GM18858 (cell line): ENCODE measurements at regions not wholly inside any gene's neighbourhood (a gene's known extent, or its start where the extent isn't known, plus 50 kb on each side); places are given as distances from the start of the nearest gene placed in this dataset.
"Not testable (repeated sequence)": the region's sequence is repeated elsewhere in the genome, so short reads cannot be mapped to it uniquely, and the experiment has no call there.

Source experiments
- ATAC-seq: cut with Tn5 transposase; IDR thresholded peaks from one replicate; pipeline ENCODE4 v1.9.1; 2021; ENCODE audit not compliant: unreplicated experiment

DNA sequence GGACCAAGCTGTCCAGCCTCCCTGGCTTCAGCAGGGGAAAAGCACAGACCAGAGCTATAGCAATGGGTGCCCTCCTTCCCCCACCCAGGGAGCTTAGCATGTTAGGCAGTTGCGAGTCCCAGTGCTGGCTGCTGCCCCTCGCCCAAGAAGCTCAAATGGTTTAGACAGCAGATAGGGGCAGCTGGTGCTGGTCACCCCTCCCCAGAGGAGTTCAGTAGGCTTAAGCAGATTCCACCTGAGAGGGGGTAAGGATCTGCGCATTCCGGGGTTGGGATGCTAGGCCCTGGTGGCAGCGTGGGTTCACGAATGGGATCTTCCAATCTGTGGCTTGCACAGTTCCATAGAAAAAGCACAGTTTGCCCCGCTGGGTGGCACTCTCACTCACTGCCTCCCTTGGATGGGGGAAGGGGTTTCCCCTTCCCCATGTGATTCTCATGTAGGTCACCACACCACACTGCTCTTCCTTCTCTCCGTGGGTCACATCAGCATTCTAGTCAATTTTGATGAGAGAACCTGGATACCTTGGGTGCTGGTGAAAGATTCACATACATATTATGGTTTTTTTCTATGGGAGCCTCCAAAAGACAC is 665.6 kb downstream of the C12orf50 start:
- ATAC-seq, result no peak

DNA sequence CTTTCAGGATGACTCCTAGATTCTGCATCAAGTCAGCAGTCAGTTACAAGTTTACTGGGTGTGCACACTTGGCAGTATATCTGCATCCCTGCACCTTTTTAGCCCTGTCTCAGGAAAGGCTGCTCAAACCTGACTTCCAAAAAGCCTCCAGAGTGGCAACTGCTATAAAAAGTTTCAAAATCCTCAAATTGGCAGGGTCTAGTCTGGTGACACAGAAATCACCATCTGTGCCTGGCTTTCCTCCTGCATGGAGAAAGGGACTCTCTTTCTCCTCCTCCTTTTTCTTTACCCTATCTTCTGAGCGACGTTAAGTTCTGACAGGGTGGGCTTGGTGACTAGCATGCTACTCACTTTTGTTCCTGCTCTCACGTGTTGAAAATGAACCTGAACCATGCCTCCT is 679.5 kb downstream of the C12orf50 start:
- ATAC-seq, result no peak

DNA sequence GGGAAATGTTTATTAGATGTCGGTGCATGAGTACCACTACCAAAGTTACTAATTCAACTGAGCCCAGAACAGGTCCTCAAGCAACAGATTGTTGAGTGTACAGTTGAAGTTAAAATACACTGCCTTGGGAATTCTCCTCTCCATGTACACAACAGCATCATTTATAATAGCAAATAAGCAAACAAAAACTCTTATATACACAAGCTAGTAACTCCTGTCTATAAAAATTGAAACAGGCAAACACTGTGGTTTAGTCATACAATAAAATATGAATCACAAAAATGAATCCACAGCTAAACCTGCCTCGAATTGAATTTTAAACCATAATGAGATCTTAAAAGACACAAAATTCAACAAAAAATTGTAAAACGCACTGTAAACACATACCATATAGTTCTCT is 681.1 kb downstream of the C12orf50 start:
- ATAC-seq, result no peak

DNA sequence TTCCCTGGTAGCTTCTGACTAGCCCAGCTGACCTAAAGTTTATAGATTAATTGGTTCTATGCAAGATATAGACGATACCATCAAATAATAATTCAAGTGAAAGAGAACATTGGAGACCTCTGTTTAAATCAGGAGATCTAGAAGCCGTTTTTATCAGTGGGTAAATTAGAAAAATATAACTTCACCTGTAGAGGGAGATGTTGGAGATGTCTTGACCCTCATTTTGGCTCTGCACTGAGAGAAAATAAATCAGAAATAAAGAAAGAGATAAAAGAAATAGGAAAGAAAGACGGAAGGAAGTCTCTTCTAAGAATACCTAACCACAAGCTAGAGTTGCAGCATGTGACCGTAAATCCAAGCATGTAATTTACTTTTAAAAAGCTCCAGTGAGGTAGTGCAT is 684.5 kb downstream of the C12orf50 start:
- no peak for ATAC-seq

DNA sequence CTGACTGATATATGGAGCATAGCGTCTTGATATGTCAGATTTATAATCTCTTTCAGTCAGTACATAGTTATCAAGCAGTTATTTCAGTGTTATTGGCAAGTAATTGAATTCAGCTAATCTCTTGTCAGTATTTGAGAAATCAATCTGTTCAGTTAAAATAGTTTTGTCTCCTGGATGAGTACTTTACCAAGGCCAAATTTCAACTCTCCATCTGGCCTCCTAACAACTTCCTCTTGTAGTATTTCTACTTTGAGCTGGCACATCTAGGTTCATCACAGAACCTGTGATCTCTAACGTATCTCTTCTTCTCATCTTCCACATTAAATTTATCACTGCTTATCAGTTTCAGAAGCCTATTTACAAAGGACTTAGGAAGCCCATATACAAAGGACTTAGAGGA is 690.5 kb downstream of the C12orf50 start:
- ATAC-seq, result no peak

DNA sequence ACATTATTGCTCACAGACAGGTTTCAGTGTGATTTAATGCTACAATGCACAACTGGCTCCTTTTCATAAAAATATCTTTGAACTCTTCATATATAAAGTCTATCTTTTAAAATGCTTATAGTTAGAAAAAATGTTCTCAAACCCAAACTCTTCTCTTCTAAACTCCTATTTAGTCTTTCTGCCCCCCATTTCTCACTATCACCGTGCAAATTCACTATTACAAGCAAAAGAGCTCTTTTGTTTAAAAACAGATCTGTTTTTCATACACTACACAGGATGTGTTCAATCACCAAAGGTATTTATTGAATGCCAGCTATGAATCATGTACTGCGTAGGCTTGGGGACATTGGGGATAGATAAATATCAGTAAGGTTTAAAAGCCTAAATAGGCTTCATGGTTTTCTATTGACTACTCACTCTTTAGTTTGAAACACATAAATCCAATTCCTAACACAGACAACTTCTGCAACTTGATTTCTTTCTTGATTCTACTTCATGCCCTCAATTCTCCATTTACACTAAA is 692.3 kb downstream of the C12orf50 start:
- no peak for ATAC-seq

DNA sequence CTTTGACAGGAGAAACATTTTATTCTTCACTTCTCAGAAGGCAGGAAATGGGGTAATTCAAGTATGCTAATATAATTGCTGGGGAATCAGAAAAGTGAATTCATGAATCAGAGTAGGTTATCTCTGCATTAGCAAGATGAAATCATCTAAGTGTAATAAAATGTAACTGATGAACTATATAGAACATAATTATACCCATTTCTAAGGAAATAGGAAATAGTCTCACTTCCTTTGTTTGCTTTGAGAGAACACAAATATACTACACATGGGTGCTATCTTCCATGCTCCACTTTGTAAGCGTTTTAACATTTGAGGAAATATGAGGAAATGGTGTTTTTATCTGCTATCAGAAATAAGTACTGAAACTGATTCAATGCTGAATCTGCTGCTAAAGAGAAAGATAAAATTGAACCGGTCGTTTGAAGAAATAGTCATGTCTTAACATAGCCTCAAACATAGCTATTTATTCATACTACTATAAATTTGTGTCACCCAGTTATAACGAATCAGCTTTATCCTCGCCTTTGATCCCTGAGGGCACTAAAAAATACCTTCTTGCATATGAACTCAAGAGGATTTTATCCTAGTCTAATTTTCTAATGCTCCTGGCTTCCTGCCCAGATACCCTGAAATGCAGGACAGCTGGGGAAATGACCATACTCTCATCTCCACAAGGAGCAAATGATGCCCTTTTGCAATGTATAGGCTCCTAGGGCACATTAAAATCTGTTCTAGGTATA is 696.0 kb downstream of the C12orf50 start:
- no peak for ATAC-seq

DNA sequence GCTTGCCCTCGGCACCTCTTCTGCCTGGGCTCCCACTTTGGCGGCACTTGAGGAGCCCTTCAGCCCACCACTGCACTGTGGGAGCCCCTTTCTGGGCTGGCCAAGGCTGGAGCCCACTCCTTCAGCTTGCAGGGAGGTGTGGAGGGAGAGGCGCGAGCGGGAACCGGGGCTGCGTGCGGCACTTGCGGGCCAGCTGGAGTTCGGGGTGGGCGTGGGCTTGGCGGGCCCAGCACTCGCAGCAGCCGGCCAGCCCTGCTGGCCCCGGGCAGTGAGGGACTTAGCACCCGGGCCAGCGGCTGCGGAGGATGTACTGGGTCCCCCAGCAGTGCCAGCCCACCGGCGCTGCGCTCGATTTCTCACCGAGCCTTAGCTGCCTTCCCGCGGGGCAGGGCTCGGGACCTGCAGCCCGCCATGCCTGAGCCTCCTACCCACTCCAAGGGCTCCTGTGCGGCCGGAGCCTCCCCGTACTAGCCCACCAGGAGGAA is 699.1 kb downstream of the C12orf50 start:
- ATAC-seq, result not testable (repeated sequence)

DNA sequence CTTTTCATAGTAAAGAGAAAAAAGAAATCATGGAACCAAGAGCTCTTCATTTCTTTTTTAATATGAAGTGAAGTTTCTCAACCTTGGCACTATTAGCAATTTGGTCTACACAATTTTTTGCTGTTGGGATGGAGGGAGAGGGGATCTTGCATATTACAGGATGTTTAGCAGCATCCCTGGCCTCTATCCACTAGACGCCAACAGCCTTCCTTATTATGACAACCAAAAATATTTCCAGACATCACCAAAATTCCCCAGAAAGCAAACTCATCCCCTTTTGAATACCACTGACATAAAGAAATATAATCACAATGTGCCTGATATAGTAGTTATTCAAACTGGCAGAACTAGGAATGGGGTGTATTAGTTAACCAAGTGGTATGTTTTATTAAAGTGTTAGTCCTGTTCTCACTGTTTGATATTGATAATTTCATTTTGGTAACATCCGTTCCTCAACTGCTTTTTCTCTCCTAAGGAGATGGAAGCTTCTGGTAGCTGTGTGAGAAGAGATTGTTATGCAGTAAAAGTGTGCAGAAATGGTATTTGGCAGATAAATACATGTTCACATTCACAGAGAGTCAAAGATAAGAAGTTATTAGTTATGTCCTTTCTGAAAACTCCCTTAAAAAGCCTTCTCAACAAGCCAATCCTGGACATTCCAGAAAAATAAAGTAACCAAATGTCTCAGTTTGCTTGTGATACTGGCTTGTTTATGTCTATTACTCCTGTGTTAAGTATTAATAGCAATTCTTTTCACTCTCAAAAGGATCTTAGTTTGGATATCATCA is 699.9 kb downstream of the C12orf50 start:
- no peak for ATAC-seq

DNA sequence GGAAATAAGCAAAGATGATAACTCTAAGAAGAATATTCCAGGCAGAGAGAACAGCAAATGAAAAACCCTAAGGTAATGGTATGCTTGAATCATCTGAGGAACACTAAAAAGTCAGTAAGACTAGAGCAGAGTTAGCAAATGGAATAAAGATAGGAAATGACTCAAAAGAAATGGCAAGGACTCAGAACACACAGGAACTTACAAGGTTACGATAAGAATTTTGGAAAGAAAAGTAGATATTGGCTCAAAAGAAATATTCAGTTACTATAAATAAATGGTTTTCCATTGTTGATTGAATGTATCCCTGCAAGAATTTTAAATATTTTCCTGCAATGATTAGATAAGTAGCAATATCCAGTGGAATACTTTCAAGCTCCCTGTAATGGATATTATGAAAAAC is 705.8 kb downstream of the C12orf50 start:
- no peak for ATAC-seq

DNA sequence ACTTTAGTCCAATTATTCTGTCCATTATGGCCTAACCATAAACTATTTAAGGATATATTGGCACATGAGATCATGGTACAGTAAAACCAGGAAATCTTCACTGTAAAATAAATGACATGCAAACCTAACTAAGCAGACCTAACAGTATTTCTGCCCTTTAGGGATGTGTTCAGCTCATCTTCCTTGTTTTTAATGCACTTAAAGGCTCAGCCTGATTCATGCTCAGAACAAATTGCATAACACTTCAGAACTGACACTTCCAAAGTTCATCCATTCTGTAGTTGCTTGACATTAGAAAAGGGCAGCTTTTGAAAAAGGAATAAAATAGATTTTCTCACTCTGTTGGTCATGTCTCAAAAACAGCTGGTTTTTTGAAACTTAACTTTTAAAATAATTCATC is 708.5 kb downstream of the C12orf50 start:
- no peak for ATAC-seq

DNA sequence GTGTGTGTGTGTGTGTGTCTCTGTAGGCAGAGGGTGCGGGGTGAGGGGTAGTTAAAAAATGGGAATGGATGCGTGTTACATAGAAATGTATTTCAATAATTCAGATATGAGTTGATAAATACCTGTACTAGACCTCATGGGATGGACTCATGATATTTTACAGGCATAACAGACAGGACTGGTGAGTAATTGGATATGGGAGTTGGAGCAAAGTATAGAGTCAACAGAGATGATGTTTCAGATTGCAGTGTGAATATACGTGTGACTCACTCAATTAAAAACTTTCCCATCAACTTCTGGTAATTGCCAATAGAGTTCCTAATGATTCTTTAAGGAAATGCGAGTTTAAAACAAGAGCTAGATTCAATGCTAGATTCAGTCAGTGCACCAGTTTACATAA is 711.9 kb downstream of the C12orf50 start:
- ATAC-seq, result no peak

DNA sequence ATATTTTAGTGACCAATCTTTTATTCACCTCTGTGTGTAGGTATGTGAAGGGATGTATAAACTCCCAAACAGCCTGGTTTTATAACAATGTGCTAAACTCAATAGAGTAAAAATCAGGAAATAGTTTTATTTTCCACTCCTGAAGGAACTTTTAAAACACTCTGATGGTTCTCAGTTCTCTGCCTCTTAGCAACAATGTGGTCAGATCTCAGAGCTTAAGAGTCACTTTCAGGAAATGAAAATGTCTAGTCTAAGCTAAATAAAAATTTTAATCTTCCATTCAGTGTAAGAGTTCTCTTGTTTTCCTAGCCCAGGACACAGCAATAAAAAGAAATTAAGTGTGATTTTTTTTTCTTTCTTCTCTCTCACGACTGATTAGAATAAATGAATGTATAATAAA is 718.0 kb downstream of the C12orf50 start:
- ATAC-seq, result peak; percentile 75

DNA sequence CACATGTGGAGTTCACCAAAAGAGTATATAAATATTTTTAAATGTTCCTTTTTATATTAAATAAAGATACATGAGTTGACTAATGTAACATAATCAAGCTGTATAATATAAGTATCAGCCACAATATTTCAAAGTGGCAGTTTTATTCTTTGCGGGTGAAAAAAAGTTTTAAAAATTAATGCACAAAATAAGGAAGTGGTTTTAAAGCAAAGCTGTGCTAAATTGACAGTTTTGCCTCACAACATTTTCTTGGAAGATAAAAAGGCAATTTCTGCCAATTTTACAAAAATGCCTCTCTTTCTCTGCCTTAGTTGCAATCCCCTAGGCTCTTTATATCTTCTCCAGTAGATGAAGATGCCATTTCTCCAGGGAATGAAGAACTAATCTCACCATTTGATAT is 719.1 kb downstream of the C12orf50 start:
- ATAC-seq, result no peak

DNA sequence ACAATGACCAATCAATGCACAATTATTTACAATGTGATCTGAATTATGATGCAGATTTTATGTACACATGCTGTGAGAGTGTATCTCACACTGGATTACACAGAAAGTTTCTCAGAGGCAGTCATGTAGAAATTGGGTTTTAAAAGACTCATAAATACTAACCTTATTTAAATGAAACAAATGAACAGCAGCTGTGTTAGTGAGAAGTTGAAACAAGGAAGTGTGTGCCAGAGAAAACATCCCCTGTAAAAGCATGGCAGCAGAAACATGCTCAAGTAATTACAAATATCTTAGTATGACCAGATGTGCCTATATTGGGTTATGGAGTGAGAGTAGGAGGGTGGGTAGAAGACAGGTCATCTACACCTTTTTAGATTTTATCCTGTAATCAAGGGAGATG is 723.7 kb downstream of the C12orf50 start:
- peak; percentile 60 for ATAC-seq

DNA sequence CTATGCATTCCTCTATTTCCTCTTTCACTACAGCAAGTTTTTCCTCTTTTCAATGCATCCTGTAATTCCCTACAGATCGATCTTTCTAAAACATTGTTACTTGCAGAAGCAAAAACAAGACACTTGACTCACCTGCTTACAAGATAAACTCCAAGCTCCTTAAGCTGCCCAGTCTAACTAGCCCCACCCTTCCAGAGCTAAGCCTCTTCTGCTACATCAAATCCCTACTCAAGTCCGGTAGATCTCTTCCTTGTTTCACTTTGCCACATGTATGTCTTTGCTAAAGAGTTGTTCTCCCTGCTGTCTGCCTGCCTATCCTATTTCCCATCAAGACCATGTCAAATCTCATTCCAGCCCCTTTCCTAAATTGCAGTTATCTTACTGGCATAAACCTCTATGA is 724.8 kb downstream of the C12orf50 start:
- no peak for ATAC-seq

DNA sequence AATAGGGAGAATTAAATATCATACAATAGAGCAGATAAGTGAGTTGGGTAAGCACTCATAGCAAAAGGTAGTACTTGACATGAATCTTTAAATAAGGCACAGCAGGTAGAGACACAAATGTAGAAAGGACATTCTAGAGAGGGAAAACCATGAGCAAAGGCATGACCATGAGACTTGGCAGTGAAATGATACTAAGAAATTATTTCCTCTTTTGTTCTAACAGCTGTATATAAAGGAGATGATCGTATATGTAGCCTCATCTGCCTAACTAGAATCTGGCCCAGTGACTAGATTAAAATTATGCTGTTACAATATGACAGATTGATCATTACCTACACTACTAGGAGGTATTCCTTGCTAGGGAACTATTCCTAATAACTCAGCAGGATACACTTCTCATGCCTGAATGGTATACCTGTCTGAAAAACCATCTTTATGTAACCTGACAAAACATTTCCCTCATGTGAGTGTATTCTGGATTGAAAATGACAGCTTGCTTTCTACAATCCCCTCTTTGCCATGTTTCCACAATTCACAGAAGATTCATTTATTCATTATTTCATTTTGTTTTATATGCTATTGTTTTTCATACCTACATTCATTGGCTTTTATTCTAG is 725.7 kb downstream of the C12orf50 start:
- no peak for ATAC-seq

DNA sequence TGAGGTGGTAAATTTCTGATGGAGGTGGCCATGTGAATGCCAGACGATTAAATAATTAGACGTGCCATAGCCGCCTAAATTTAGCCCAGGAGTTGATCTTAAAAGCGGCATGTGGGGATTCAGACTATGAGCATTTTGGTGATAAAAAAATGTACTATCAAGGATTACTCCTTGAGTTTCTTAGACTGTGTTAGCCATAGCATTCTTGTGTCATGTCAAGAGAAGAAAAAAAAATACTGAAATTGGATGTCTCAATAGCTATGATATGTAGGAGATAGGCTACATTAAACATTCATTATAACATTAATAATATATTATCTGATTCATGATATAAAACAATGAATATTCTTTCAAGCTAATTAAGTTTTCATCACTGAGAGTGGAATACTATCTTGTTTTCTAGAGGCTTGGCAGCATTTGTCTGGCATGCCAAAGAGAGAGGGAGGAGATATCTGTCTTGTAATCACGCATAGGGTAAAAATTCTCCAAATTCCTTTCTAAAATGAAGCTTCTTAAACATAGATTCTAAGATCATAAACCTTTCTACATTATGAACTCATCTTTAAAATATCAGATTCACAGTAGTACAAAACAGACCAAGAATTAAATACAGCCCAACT is 727.0 kb downstream of the C12orf50 start:
- no peak for ATAC-seq

DNA sequence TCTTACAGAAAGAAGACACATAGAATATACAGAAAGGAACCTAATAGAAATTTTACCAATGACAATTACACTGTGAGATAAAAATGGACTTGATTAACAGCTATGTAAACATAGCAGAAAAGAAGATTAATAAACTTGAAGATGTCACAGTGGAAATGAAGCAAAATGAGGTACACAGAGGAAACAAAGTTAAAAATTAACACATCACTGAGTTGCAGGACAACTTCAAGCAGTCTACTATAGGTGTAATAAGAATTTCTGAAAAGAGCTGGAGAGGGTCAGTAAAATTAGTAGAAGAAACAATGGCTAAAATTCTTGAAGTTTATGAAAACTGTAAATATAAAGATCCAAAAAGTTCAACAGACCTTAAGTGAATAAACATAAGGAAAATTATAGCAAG is 738.7 kb downstream of the C12orf50 start:
- no peak for ATAC-seq

DNA sequence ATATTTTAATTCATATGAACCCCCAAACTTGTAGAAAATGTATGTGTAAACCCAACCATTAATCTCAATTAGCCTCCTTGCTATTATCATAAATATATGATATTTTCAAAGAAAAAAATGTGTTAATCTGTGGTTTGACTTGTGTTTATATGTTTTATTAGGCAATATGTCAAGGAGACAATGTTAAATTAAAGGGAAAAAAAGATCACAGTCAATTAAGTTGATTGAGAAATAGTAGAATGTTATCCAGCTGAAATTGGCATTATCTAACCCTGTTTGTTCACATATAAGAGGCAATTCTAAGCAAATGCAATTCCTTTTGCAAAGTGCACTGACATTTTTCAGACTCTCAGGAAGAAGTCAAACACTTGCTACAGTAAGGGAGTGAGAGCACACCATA is 745.3 kb downstream of the C12orf50 start:
- no peak for ATAC-seq

DNA sequence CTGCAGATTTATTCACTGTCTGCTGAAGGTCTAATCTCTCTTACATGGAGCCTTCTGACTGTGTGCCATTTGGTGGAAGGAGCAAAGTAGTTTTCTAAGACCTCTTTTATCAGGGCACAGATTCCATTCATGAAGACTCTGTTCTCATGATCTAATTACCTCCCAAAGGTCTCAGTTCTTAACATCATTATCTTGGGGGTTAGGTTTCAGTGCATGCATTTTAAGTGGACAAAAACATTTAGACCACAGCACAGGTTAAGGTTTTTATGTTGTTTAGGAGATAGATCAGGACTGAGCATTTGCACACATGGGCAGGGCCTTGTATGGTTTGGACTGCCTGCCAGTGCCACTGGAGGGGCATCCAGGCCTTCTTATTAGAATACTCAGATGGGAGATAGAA is 746.1 kb downstream of the C12orf50 start:
- ATAC-seq, result no peak
